ENCODE measurements at regions not wholly inside any gene's neighbourhood (a gene's known extent, or its start where the extent isn't known, plus 50 kb on each side); places are given as distances from the start of the nearest gene placed in this dataset.

DNA sequence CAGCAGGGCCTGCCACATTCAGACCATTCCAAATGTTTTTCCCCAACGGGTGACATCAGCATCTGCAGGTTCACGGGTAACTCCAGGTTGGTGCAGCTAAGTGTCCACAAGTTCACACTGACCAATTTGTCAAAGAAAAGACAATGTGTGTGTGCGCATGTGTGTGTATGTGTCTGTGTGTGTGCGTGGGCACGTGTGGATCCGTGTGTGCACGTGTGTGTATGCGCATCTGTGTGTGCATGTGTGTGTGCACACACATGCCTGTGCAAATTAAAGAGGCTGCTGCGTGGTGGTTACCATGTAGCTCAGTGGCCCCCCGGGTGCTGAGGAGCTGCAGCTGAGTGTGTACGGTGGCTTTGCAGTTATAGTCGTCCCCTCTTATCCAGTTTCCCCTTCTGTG is 187.4 kb downstream of the TMEM18 start:
- H3K9me3 Mint-ChIP-seq, result no peaks in the 10 kb centered on the region

DNA sequence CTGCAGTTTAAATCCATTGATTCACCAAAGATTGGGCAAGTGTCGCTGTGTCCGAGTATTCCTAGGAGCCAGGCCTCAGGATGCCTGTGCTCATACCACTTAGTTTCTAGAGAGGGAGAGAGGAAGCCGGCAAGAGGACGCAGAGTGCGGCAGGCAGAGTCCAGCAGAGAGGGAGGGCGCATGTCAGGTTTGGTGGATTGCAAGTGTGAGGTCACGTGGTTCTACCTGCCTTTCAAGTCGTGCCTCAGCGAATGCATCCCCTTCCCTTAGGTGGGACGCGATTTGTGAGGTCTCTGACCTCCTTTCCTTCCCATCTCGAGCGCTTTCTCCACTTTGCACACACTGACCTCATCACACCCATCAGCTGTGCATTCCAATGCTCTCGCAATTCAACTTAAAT is 188.1 kb downstream of the TMEM18 start:
- Histone ChIP-seq H3K4me1 (ENCODE audit: control insufficient read depth, insufficient read depth, low read length) (no peaks in the 10 kb centered on the region), H3K9me3 (ENCODE audit: control insufficient read depth, low read length) (no peaks in the 10 kb centered on the region), H3K36me3 (ENCODE audit: control insufficient read depth, insufficient read depth, low read length) (no peaks in the 10 kb centered on the region), H3K27ac (ENCODE audit: low read depth, low read length) (no peak overlapping the region), H3K9ac (ENCODE audit: extremely low read depth, low read length, poor library complexity, severe bottlenecking) (no peak overlapping the region), H3K27me3 (ENCODE audit: control insufficient read depth, insufficient read depth, low read length, poor library complexity, severe bottlenecking) (no peaks in the 10 kb centered on the region), H3K4me3 (ENCODE audit: low read length) (no peak overlapping the region)
- TF ChIP-seq, protein P1, sequence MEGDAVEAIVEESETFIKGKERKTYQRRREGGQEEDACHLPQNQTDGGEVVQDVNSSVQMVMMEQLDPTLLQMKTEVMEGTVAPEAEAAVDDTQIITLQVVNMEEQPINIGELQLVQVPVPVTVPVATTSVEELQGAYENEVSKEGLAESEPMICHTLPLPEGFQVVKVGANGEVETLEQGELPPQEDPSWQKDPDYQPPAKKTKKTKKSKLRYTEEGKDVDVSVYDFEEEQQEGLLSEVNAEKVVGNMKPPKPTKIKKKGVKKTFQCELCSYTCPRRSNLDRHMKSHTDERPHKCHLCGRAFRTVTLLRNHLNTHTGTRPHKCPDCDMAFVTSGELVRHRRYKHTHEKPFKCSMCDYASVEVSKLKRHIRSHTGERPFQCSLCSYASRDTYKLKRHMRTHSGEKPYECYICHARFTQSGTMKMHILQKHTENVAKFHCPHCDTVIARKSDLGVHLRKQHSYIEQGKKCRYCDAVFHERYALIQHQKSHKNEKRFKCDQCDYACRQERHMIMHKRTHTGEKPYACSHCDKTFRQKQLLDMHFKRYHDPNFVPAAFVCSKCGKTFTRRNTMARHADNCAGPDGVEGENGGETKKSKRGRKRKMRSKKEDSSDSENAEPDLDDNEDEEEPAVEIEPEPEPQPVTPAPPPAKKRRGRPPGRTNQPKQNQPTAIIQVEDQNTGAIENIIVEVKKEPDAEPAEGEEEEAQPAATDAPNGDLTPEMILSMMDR (conservative IDR thresholded peaks at IDR 0.05), result no peak
- H3K4me1 Mint-ChIP-seq, result no peaks in the 10 kb centered on the region
- no peak for DNase-seq
- no peaks in the 10 kb centered on the region for H3K9me3 Mint-ChIP-seq
- WGBS, 2 experiments (ENCODE audit: insufficient coverage in 1 of 2, insufficient read length in 1 of 2), result 91 to 93% methylated on average over 12 to 14 of the region's 14 CpGs
- H3K4me3 Mint-ChIP-seq, result no peak overlapping the region
- peaks cover 10% of the 10 kb centered on the region for H3K27me3 Mint-ChIP-seq (ENCODE audit: insufficient read depth)
- no peaks in the 10 kb centered on the region for H3K36me3 Mint-ChIP-seq (ENCODE audit: low read depth)
- H3K27ac Mint-ChIP-seq, result no peak overlapping the region

More for the DNA sequence above, 187.4 kb downstream of the TMEM18 start:
- H3K4me3 ChIP-seq (ENCODE audit: low read length), result no peak overlapping the region
- no peaks in the 10 kb centered on the region for H3K36me3 ChIP-seq (ENCODE audit: control insufficient read depth, insufficient read depth, low read length)
- no peak for DNase-seq
- no peaks in the 10 kb centered on the region for H3K36me3 Mint-ChIP-seq (ENCODE audit: low read depth)
- H3K27me3 Mint-ChIP-seq (ENCODE audit: insufficient read depth), result peaks cover 10% of the 10 kb centered on the region
- 93 to 94% methylated on average over 9 to 12 of the region's 12 CpGs for WGBS, 2 experiments (ENCODE audit: insufficient coverage in 1 of 2, insufficient read length in 1 of 2)
- H3K4me3 Mint-ChIP-seq, result no peak overlapping the region
- no peaks in the 10 kb centered on the region for H3K4me1 Mint-ChIP-seq
- H3K4me1 ChIP-seq (ENCODE audit: control insufficient read depth, insufficient read depth, low read length), result no peaks in the 10 kb centered on the region
- no peak overlapping the region for H3K27ac Mint-ChIP-seq
- no peak overlapping the region for H3K9ac ChIP-seq (ENCODE audit: extremely low read depth, low read length, poor library complexity, severe bottlenecking)
- no peaks in the 10 kb centered on the region for H3K27me3 ChIP-seq (ENCODE audit: control insufficient read depth, insufficient read depth, low read length, poor library complexity, severe bottlenecking)
- TF ChIP-seq, protein P1 (conservative IDR thresholded peaks at IDR 0.05), result no peak
- no peaks in the 10 kb centered on the region for H3K9me3 ChIP-seq (ENCODE audit: control insufficient read depth, low read length)
- H3K27ac ChIP-seq (ENCODE audit: low read depth, low read length), result no peak overlapping the region

DNA sequence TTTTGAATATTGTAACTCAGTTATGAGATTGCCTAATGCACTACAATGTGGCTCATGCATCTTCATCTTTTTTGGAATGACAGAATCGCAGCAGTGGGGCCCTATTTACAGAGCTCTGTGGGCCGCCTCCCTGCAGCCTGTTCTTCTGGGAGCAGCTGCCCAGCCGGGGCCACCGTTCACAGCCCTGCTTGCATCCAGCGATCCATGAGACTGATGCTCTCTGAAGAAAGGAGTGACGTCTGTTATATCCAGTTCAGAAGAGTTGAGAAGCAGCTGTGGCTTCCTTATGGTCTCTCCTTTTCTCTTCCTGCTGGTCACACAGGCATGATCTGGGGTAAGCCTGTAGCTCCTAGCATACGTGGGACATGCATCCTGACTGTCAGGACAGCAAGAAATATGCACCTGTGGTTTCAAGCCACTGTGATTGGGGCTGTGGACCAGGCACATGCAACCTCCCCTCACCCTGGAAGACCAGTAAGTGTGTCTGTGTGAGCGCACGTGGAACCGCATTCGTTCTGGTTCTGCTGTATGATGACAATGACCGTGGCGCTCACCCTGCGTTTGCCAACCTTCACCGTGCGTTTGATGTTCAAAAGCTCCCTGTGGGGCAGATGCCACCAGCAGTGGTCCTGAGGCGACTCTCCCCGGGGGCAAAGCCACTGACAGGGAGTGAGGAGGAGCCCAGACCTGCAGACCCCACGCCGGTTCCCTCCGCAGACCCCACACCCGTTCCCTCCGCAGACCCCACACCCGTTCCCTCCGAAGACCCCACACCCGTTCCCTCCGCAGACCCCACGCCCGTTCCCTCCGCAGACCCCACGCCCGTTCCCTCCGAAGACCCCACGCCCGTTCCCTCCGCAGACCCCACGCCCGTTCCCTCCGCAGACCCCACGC is 189.8 kb downstream of the TMEM18 start:
- no peaks in the 10 kb centered on the region for H3K9me3 ChIP-seq (ENCODE audit: control insufficient read depth, low read length)

More for the DNA sequence above, 189.8 kb downstream of the TMEM18 start:
- H3K36me3 ChIP-seq (ENCODE audit: control insufficient read depth, insufficient read depth, low read length), result no peaks in the 10 kb centered on the region
- H3K4me1 ChIP-seq (ENCODE audit: control insufficient read depth, insufficient read depth, low read length), result no peaks in the 10 kb centered on the region
- Mint-ChIP-seq H3K4me1 (no peaks in the 10 kb centered on the region), H3K4me3 (no peak overlapping the region), H3K36me3 (ENCODE audit: low read depth) (no peaks in the 10 kb centered on the region), H3K9me3 (no peaks in the 10 kb centered on the region), H3K27me3 (ENCODE audit: insufficient read depth) (peaks cover 8% of the 10 kb centered on the region), H3K27ac (no peak overlapping the region)
- H3K9ac ChIP-seq (ENCODE audit: extremely low read depth, low read length, poor library complexity, severe bottlenecking), result no peak overlapping the region
- 90 to 93% methylated on average over 5 to 23 of the region's 40 CpGs for WGBS, 2 experiments (ENCODE audit: insufficient coverage in 1 of 2, insufficient read length in 1 of 2)
- no peak overlapping the region for H3K27ac ChIP-seq (ENCODE audit: low read depth, low read length)
- no peaks in the 10 kb centered on the region for H3K27me3 ChIP-seq (ENCODE audit: control insufficient read depth, insufficient read depth, low read length, poor library complexity, severe bottlenecking)
- TF ChIP-seq, protein P1 (conservative IDR thresholded peaks at IDR 0.05), result no peak
- no peak for DNase-seq
- no peak overlapping the region for H3K4me3 ChIP-seq (ENCODE audit: low read length)
